ENCODE measurements at regions not wholly inside any gene's neighbourhood (a gene's known extent, or its start where the extent isn't known, plus 50 kb on each side); places are given as distances from the start of the nearest gene placed in this dataset.
A peak's percentile ranks its signal among the peaks of the same experiment; 100 is the strongest.

DNA sequence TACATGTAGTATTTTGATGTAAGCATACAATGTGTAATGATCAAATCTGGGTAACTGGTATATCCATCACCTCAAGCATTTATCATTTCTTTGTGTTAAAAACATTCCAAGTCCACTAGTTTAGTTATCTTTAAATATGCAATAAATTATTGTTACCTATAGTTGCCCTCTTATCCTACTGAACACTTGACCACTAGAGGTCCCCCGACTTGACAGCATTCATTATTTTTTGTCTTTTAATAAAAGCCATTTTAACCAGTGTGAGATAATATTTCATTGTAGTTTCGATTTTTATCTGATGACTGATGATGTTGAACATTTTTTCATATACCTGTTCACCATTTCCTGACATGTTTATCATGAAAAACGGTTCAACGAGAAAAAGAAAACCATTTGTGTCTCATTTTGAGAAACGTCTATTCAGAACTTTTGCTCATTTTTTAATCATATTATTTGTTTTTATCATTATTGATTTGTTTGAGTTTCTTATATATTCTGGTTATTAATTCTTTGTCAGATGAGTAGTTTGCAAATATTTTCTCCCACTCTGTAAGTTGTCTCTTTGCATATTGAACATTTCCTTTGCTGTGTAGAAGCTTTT, 199.0 kb upstream of the CXXC4 start:
- H2AFZ ChIP-seq (ENCODE audit: low read length) = peak overlapping the region; percentile 71; the same call in 1 of the 2 replicates
- H3K4me3 ChIP-seq (ENCODE audit: low read depth, low read length, poor library complexity, severe bottlenecking) = no peak overlapping the region
- peak overlapping the region; percentile 52 for H3K4me2 ChIP-seq (ENCODE audit: low read length)

DNA sequence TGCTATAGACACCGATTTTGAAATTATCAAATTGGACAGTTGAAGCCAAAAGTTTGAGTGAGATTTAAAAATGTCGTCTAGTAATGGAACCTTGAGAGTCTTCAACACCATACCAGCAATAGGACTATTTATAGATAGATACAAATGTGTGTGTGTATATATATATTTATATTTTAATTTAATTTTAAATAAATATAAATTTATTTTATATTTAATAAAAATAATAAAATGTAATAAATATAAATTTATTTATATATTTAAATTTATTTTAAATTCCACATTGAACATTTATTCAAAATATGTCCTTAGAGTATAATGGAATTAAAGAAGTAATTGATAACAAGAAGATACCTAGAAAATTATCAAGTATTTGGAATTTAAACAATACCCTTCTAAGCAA, 221.9 kb upstream of the CXXC4 start:
- Histone ChIP-seq H3K9ac (ENCODE audit: low read length) (no peak overlapping the region), H3K4me1 (ENCODE audit: insufficient read depth, low read length, severe bottlenecking) (no peaks in the 10 kb centered on the region)
- no peak for TF ChIP-seq EZH2 (IDR thresholded peaks at IDR 0.05; ENCODE audit: borderline replicate concordance, low read length)
- TF ChIP-seq, protein P1, sequence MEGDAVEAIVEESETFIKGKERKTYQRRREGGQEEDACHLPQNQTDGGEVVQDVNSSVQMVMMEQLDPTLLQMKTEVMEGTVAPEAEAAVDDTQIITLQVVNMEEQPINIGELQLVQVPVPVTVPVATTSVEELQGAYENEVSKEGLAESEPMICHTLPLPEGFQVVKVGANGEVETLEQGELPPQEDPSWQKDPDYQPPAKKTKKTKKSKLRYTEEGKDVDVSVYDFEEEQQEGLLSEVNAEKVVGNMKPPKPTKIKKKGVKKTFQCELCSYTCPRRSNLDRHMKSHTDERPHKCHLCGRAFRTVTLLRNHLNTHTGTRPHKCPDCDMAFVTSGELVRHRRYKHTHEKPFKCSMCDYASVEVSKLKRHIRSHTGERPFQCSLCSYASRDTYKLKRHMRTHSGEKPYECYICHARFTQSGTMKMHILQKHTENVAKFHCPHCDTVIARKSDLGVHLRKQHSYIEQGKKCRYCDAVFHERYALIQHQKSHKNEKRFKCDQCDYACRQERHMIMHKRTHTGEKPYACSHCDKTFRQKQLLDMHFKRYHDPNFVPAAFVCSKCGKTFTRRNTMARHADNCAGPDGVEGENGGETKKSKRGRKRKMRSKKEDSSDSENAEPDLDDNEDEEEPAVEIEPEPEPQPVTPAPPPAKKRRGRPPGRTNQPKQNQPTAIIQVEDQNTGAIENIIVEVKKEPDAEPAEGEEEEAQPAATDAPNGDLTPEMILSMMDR (IDR thresholded peaks at IDR 0.05; ENCODE audit: low read length) = no peak

More for the DNA sequence above, 199.0 kb upstream of the CXXC4 start:
- no peaks in the 10 kb centered on the region for H3F3A ChIP-seq (ENCODE audit: insufficient read depth, low read length)
- no peaks in the 10 kb centered on the region for H3K9me2 ChIP-seq (ENCODE audit: low read depth, low read length)
- H3K79me2 ChIP-seq (ENCODE audit: insufficient read depth, low read length) = no peaks in the 10 kb centered on the region
- TF ChIP-seq, protein P1 (IDR thresholded peaks at IDR 0.05; ENCODE audit: low read length) = peak; percentile 81
- no peak for TF ChIP-seq EZH2 (IDR thresholded peaks at IDR 0.05; ENCODE audit: borderline replicate concordance, low read length)
- no peaks in the 10 kb centered on the region for H3K9me3 ChIP-seq (ENCODE audit: low read length)
- no peak overlapping the region for H3K27ac ChIP-seq (ENCODE audit: low read depth, low read length, poor library complexity, severe bottlenecking)
- no peaks in the 10 kb centered on the region for H4K20me1 ChIP-seq (ENCODE audit: insufficient read depth, low read length)
- H3K27me3 ChIP-seq (ENCODE audit: insufficient read depth, low read length) = no peaks in the 10 kb centered on the region
- H3K4me1 ChIP-seq (ENCODE audit: insufficient read depth, low read length, severe bottlenecking) = no peaks in the 10 kb centered on the region
- H3K9ac ChIP-seq (ENCODE audit: low read length) = no peak overlapping the region
- H3K36me3 ChIP-seq (ENCODE audit: insufficient read depth, low read length) = no peaks in the 10 kb centered on the region

DNA sequence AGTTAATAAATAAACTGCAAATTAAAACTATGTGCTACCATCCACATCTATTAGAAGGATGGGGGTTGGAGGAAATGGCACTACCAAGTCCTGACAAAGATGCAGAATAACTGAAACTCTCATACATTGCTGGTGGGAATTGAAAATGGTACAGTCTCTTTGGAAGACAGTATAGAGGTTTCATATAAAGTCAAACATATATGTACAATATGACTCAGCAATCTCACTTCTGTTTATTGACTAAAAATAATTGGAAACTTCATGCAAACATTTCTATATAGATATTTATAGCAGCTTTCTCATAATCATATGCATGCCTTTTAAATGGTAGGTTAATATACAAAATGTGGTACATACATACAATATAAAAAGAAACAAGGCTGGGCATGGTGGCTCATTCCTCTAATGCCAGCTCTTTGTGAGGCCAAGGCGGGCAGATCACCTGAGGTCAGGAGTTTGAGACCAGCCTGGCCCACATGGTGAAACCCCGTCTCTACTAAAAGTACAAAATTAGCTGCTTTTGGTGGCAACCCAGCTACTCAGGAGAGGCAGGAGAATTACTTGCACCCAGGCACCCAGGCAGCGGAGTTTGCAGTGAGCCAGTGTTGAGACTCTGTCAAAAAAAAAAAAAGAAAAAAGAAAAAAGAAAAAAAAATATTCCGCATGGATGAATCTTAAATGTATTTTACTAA, 225.0 kb upstream of the CXXC4 start:
- H3K79me2 ChIP-seq (ENCODE audit: insufficient read depth, low read length) = no peaks in the 10 kb centered on the region
- H3K36me3 ChIP-seq (ENCODE audit: insufficient read depth, low read length) = no peaks in the 10 kb centered on the region
- H4K20me1 ChIP-seq (ENCODE audit: insufficient read depth, low read length) = no peaks in the 10 kb centered on the region

More for the DNA sequence above, 221.9 kb upstream of the CXXC4 start:
- no peak overlapping the region for H3K27ac ChIP-seq (ENCODE audit: low read depth, low read length, poor library complexity, severe bottlenecking)
- no peaks in the 10 kb centered on the region for H4K20me1 ChIP-seq (ENCODE audit: insufficient read depth, low read length)
- no peaks in the 10 kb centered on the region for H3K9me3 ChIP-seq (ENCODE audit: low read length)
- H3K4me3 ChIP-seq (ENCODE audit: low read depth, low read length, poor library complexity, severe bottlenecking) = no peak overlapping the region
- H3K27me3 ChIP-seq (ENCODE audit: insufficient read depth, low read length) = no peaks in the 10 kb centered on the region
- H3K36me3 ChIP-seq (ENCODE audit: insufficient read depth, low read length) = no peaks in the 10 kb centered on the region
- no peak overlapping the region for H2AFZ ChIP-seq (ENCODE audit: low read length)
- H3K4me2 ChIP-seq (ENCODE audit: low read length) = no peak overlapping the region
- H3K79me2 ChIP-seq (ENCODE audit: insufficient read depth, low read length) = no peaks in the 10 kb centered on the region
- no peaks in the 10 kb centered on the region for H3F3A ChIP-seq (ENCODE audit: insufficient read depth, low read length)
- H3K9me2 ChIP-seq (ENCODE audit: low read depth, low read length) = no peaks in the 10 kb centered on the region

More for the DNA sequence above, 225.0 kb upstream of the CXXC4 start:
- Histone ChIP-seq H3K9me3 (ENCODE audit: low read length) (no peaks in the 10 kb centered on the region), H3K27ac (ENCODE audit: low read depth, low read length, poor library complexity, severe bottlenecking) (no peak overlapping the region), H3K4me2 (ENCODE audit: low read length) (no peak overlapping the region), H3F3A (ENCODE audit: insufficient read depth, low read length) (no peaks in the 10 kb centered on the region), H3K27me3 (ENCODE audit: insufficient read depth, low read length) (no peaks in the 10 kb centered on the region), H3K9me2 (ENCODE audit: low read depth, low read length) (no peaks in the 10 kb centered on the region), H3K4me1 (ENCODE audit: insufficient read depth, low read length, severe bottlenecking) (no peaks in the 10 kb centered on the region), H3K4me3 (ENCODE audit: low read depth, low read length, poor library complexity, severe bottlenecking) (no peak overlapping the region), H2AFZ (ENCODE audit: low read length) (no peak overlapping the region), H3K9ac (ENCODE audit: low read length) (no peak overlapping the region)
- TF ChIP-seq EZH2 (IDR thresholded peaks at IDR 0.05; ENCODE audit: borderline replicate concordance, low read length) = no peak
- TF ChIP-seq, protein P1 (IDR thresholded peaks at IDR 0.05; ENCODE audit: low read length) = no peak
